GM20000 (cell line): ENCODE measurements at regions not wholly inside any gene's neighbourhood (a gene's known extent, or its start where the extent isn't known, plus 50 kb on each side); places are given as distances from the start of the nearest gene placed in this dataset.

Experiments
- DNase-seq: peaks from one replicate; pipeline ENCODE4 v3.0.0; 2012; ENCODE audit warnings: low spot score
- TF ChIP-seq, protein P1 (sequence below): IDR thresholded peaks from 2 replicates; pipeline ENCODE4 v1.5.1; 2012; ENCODE audit warnings: mild to moderate bottlenecking, control low read depth; ENCODE audit errors: extremely low read depth, missing control alignments

DNA sequence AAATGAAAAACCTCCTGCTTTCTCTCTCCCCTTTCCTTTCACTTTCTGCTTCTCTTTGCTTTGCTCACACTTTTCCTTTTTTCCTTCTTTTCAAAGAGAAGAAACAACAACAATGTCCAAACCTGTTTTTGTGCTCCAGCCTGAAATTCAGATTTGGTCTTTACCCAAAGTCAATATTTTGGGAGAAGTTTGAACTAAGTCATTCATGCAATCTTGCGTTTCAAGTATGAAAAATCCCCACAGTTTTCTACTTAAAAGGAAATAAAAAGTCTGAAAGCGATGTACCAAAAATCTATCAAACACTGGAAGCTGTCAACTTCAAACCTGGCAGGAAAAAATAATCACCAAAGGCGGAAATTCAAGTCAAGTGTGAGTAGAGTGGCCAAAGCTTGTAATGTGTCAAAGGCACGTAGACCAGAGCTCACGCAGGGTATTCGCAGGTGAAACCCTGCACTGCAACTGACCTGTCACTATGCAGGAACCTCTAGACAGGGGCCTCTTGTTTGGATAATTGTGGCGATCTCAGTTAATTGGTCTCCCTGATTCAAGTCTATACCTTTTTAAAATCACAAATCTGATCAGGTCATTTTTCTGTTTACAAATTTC, 118.8 kb upstream of the GALNT15 start:
- TF ChIP-seq, protein P1, sequence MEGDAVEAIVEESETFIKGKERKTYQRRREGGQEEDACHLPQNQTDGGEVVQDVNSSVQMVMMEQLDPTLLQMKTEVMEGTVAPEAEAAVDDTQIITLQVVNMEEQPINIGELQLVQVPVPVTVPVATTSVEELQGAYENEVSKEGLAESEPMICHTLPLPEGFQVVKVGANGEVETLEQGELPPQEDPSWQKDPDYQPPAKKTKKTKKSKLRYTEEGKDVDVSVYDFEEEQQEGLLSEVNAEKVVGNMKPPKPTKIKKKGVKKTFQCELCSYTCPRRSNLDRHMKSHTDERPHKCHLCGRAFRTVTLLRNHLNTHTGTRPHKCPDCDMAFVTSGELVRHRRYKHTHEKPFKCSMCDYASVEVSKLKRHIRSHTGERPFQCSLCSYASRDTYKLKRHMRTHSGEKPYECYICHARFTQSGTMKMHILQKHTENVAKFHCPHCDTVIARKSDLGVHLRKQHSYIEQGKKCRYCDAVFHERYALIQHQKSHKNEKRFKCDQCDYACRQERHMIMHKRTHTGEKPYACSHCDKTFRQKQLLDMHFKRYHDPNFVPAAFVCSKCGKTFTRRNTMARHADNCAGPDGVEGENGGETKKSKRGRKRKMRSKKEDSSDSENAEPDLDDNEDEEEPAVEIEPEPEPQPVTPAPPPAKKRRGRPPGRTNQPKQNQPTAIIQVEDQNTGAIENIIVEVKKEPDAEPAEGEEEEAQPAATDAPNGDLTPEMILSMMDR, result no peak
- DNase-seq, result no peak

DNA sequence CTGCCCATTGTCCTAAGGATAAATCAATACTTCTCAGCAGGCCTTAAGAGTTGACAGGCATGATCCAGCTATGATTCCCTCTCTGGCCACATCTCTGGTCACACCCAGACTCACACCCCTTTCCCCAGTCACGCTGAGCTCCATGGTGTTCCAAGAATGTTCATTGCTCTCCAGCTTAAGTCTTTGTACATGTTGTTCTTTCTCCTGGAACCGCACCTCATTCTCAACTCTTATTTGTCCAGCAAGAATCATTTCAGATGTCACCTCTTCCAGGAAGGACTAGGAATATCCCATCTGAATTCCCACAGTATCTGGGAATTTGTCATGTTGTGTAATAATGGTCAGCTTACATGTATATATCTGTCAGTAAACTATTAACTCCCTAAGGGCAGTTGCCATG, 118.3 kb upstream of the GALNT15 start:
- TF ChIP-seq, protein P1, result no peak
- no peak for DNase-seq

DNA sequence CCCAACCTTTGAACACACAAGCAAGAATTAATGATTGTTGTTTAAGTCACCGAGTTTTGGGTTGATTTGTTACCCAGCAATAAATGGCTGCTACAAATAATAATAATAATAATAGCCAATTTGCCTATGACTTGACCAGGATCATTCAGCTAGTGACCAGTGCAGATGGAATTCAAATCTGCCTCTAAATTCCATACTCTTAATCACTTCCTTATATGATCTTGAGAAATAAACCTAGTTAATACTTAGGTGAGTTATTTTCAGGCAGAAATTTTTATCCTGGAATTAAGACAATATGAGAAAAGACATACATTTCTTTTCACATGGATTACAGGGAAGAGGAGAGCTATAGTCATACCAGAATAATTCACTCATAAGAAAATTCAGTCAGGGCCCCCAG, 116.0 kb upstream of the GALNT15 start:
- DNase-seq, result no peak
- TF ChIP-seq, protein P1, result no peak

DNA sequence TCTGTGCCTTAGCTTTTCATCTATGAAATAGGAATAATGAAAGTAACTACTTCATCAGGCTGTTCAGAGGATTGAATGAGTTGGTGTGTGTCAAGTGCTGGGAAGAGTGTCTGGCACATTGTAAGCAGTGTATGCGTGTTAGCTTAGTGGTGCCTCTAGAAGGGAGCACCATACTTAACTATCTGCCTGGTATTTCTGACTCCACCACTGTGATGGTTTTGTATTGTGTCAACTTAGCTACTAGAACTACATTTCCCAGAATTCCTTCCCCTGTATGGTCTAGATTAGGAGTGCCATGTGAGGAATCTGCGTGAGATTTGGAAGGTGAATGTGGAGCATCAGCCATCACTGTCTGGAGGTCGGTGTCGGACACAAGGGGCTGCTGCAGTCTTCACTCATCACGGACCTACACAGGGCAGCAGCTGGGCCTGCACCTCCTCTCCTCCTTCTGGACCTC, 115.4 kb upstream of the GALNT15 start:
- DNase-seq, result no peak
- TF ChIP-seq, protein P1, result no peak

DNA sequence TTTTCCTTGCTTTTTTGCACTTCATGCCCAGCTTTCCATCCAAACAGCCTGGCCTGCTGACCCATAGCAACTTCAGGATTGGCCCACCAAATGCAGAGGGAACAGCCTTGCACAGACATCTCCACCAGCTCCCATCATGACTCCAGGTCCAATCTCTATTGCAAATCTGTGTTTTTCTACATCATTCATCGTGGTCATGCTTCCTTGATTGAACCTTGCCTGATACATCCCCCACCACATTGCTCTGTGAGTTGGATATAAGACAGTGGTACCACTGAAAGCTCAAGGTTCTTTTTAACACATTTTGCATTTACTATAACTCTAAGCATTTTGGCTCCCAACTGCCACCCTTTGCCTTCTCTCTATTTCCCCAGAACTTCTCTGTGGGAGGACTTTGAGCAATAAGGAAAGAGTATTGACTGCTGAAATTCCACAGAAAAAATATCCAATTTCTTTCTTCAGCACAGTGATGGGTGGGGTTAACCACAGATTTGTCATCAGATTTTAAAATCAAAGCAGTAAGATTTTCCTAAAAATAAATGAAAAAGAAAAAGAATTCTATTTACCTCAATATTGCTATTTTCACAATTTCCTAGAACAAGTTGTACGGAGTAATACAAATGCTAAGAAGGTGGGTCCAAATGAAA, 114.6 kb upstream of the GALNT15 start:
- no peak for DNase-seq
- TF ChIP-seq, protein P1, result no peak

DNA sequence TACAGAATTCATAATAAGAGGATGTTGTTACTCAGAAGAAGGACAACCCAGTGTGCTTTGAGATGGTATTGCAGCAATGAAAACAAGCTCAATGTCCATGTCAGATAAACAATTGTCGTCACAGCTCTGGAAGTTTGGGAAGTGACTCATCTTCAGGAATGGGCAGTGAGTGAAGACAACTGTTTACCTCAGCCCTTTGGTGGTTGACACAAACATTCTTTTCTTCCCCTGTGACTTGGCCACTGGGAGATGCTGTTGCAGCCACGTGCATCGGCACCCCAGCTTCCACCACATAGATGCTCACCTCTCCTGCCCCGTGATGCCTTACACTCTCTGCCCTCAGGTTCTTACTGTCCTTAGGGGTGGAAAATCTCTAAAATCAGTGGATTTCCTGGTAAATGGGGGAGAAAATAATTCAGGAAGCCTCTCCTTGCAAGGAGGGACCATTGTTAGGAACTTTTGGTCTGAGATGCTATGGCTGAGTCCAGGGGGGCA, 114.1 kb upstream of the GALNT15 start:
- DNase-seq, result no peak
- TF ChIP-seq, protein P1, result no peak

DNA sequence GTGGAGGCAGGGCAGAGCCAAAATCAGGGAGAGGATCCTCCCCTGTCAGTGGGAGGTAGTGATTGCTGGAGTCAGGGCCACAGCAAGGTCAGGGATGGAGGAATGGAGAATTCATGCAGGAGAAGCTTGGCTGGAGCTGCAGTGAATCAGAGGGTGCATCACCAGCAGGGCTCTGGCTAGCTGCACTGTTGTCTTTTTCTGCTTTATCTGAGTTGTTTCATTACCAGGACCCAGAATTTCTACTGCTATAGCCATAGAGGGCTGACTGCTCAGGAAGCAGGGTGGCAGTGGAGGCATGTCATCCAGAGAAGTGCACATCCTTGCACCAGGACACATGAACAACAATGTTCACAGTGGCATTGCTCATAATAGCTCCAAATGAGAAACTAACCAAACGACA, 113.5 kb upstream of the GALNT15 start:
- TF ChIP-seq, protein P1, result no peak
- no peak for DNase-seq
